NCI-H2196 treated with DMSO at 0.1 percent for 48 hours (cell line): ENCODE measurements at regions not wholly inside any gene's neighbourhood (a gene's known extent, or its start where the extent isn't known, plus 50 kb on each side); places are given as distances from the start of the nearest gene placed in this dataset.

Experiments
- DNase-seq: peaks from one replicate; lab custom pipeline; 2025; ENCODE audit not compliant: unreplicated experiment; lab: John Stamatoyannopoulos, UW

GRCh38 chr2:223508372-223508771, 93.8 kb downstream of the SCG2 start:
- no peak for DNase-seq

GRCh38 chr2:223510713-223511112, 91.4 kb downstream of the SCG2 start:
- DNase-seq, result no peak

- no peak for DNase-seq
Observed at GRCh38 chr2:223511168-223511567, 91.0 kb downstream of the SCG2 start.

GRCh38 chr2:223513771-223514455, 88.2 kb downstream of the SCG2 start:
- no peak for DNase-seq

DNA sequence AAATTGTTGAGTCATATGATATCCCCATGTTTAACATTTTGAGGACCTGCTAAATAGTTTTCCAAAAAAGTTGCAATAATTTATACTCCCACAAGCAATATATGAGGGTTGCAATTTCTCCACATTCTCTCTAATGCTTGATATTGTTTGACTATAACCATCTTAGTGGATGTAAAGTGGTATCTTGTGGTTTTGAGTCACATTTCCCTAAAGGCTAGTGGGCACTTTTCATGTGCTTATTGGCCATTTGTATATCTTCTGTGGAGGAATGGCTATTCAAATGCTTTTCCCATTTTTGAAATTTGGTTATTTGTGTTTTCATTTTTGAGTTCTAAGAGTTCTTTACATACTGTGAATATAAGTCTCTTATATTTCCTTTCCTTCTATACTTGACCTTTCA, 82.7 kb downstream of the SCG2 start:
- no peak for DNase-seq

- no peak for DNase-seq
Observed at GRCh38 chr2:223522796-223523195, 79.4 kb downstream of the SCG2 start.

DNA sequence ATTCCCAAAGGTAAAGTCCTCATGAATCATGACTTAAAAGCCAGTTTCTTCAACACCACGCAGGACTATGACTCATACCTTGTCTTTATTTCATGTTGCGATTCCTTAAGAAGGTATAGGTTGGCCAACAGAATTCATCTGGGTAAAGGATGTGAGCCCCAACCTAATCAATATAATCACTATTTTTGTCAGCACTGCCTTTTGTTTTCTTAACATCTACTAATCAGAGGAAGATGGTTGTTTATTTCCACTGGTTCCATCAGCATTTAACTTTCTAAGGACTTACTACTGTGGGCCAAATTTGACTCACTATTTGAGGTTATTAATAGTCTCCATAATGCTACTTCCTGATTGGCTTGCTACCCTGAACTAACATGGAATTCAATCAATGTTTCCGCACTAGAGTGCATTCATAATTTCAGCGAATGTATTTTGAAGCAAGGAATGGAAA, 78.6 kb downstream of the SCG2 start:
- DNase-seq, result no peak

GRCh38 chr2:223524066-223524465, 78.1 kb downstream of the SCG2 start:
- DNase-seq, result no peak

- DNase-seq, result no peak
Observed at GRCh38 chr2:223526106-223526505, 76.1 kb downstream of the SCG2 start.

DNA sequence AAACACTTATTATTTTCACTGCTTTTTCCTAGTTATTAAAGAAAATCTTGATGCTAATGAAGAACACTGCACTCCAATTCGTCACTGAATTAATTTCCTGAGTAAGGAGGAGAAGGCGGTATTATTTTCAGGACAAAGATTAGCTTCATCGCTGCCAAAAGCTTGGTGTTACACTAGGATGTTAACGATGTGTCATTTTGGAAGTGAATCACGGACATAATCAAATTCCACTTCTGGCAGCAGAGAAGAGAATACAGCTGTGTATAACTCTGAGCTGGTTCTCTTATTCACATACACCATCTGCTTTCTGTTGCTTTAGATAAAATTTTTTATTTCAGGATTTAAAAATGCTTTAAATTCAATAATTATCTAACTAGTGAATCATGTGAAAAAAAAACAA, 74.1 kb downstream of the SCG2 start:
- no peak for DNase-seq

- DNase-seq, result no peak
Observed at GRCh38 chr2:223529696-223530095, 72.5 kb downstream of the SCG2 start.

DNA sequence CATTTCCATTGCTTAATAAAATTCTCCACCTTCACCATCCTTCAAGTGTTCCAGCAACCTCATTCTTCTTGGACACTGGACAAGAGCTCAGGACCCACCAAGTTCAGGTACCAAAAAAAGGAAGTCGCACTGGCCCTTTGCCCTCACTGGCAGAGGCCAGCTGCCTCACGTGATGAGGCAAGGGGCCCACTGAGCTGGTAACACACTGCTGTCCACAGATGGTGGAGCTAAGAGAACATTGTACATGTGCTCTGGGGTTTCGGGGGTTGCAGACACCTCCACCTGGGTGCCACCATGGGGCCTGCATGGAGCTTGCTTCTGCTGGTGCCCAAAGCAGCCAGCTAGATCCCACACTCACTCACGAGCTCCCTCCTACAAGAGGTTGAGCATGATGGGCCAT, 71.3 kb downstream of the SCG2 start:
- no peak for DNase-seq

GRCh38 chr2:223532161-223532560, 70.0 kb downstream of the SCG2 start:
- DNase-seq, result no peak

- DNase-seq, result no peak
Observed at GRCh38 chr2:223532712-223533111, 69.4 kb downstream of the SCG2 start.

GRCh38 chr2:223536546-223536945, 65.6 kb downstream of the SCG2 start:
- DNase-seq, result no peak

DNA sequence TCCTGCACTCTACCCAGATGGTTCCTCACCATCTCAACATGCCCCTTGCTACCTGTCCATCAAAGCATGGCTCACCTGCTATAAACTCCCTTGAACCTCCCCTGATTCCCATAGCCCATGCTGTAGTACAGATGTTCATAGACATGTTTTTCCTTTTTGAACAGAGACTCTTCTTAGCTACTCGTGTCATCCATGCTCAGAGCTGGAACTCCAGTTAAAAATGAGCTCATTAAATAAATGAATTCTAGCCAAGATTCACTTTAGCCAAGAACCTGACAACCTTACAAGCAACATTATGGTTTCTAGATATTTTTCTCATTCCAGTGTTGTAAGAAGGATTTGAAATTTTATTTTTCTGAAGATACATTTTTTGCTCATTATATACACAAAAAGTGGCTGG, 65.0 kb downstream of the SCG2 start:
- no peak for DNase-seq

GRCh38 chr2:223537651-223538601, 64.2 kb downstream of the SCG2 start:
- DNase-seq, result peak; percentile 45

DNA sequence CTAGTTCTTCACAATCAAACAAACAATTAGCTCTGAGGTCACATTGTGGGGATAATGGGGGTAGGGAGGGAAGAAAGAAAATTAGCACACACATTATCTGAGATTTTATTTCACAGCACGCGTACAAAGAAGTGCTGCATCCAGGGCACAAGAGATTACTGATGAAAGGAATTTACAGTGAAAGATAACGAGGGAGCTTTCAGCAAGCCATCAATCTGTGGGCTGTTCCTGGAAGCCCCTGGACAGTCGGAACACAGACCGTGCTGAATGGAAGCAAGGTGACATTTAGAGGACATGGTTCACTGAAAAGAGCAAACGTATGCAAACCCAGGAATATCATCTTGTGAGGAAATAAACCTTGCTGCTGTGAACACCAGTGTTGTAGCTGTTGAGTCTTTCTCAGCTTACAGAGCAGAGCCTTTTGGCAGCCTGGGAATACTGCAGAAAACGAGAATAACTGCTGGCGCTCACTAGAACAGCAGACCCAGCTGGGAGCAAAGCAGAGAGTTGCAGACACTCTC, 63.2 kb downstream of the SCG2 start:
- no peak for DNase-seq

- DNase-seq, result no peak
Observed at GRCh38 chr2:223541546-223541945, 60.6 kb downstream of the SCG2 start.

- DNase-seq, result no peak
Observed at GRCh38 chr2:223542501-223542900, 59.7 kb downstream of the SCG2 start.

- DNase-seq, result no peak
Observed at GRCh38 chr2:223545406-223545805, 56.8 kb downstream of the SCG2 start.

DNA sequence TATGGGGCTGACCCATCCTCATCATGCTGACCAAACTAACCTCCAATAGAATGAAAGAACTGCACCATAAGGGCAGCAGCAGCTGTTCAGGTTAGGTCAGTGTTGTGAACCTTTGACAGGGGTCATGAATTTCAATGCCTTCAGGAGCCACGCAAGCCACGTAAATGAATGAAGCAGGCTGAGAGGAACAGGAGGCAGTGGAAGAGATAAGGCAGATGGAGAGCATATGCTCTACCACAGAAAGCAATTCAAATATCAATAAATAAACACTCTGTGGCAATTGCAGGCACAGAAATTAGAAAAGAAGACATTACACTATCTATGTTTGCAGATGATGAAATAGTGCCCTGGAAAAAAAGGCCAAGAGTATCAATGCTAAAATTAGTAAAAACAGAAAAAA, 56.3 kb downstream of the SCG2 start:
- no peak for DNase-seq
